ENCODE measurements at regions not wholly inside any gene's neighbourhood (a gene's known extent, or its start where the extent isn't known, plus 50 kb on each side); places are given as distances from the start of the nearest gene placed in this dataset.
"Not testable (repeated sequence)": the region's sequence is repeated elsewhere in the genome, so short reads cannot be mapped to it uniquely, and the experiment has no call there.

DNA sequence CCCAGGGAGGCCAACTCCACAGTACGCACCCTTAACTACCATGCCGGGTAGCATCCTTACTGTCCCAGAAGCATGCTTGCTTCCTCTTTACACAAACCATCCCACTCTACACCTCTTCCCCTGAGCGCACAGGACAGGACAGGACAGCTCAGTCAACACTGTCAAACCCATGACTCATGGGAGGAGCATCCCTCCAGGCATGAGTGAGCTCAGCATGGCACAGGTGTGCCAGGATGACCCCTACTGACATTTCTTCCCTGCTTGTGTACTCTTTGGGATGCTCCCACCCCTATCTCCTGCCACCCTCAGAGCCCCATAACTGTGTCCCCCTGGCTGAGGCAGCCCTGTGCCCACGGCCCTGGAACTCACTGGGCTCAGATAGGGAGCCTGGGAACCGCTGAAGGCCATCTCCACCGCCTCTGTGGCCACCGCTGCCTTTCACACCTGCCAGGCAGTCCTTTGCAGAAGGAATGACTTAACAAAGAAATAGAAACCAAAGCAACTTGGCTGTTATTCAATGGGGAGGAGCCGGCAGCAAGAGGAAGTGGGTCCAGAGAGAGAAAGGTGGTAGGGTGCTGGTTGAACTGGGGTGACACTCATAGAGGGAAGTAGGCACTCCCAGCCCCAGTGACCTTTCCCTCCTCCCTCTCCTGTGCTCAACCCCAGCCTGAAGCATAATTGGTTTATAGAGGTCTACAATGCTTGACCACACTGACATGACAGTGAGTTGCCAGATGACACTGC, 119.1 kb downstream of the CDRT15L2 start:
- WGBS: 30% methylated on average over 7 of the region's 8 CpGs
- H3K27ac ChIP-seq (ENCODE audit: low read depth in 1 of 2, low read length in 1 of 2): peak overlapping the region in 1 of 2 donors; percentile 46
- DNase-seq (ENCODE audit: low read depth in 6 of 9, low spot score in 9 of 9): peak in 2 of 9 donors; percentile 16 to 33
- H3K27me3 ChIP-seq (ENCODE audit: control insufficient read depth in 2 of 2, insufficient read depth in 1 of 2, low read length in 1 of 2); H3K4me3 ChIP-seq (ENCODE audit: low read length in 2 of 2); H3K36me3 ChIP-seq (ENCODE audit: control insufficient read depth in 2 of 2, insufficient read depth in 2 of 2, low read length in 1 of 2); H3K4me1 ChIP-seq (ENCODE audit: control insufficient read depth in 2 of 2, insufficient read depth in 2 of 2, low read length in 2 of 2); H3K9me3 ChIP-seq (ENCODE audit: control insufficient read depth in 2 of 2, insufficient read depth in 1 of 2, low read length in 1 of 2): not testable (repeated sequence)

- H3K27ac ChIP-seq (ENCODE audit: low read depth in 1 of 2, low read length in 1 of 2); H3K9me3 ChIP-seq (ENCODE audit: control insufficient read depth in 2 of 2, insufficient read depth in 1 of 2, low read length in 1 of 2); H3K36me3 ChIP-seq (ENCODE audit: control insufficient read depth in 2 of 2, insufficient read depth in 2 of 2, low read length in 1 of 2); H3K4me3 ChIP-seq (ENCODE audit: low read length in 2 of 2); H3K27me3 ChIP-seq (ENCODE audit: control insufficient read depth in 2 of 2, insufficient read depth in 1 of 2, low read length in 1 of 2); DNase-seq (ENCODE audit: low read depth in 6 of 9, low spot score in 9 of 9): not testable (repeated sequence)
- H3K4me1 ChIP-seq (ENCODE audit: control insufficient read depth in 2 of 2, insufficient read depth in 2 of 2, low read length in 2 of 2): peaks cover 7 to 13% of the 10 kb centered on the region in 2 donors
- 78% methylated on average over 3 of the region's 5 CpGs for WGBS
Observed at GRCh38 chr17:20700528-20700927, 121.0 kb downstream of the CDRT15L2 start.

- not testable (repeated sequence) for DNase-seq (ENCODE audit: low read depth in 6 of 9, low spot score in 9 of 9); H3K27ac ChIP-seq (ENCODE audit: low read depth in 1 of 2, low read length in 1 of 2); H3K9me3 ChIP-seq (ENCODE audit: control insufficient read depth in 2 of 2, insufficient read depth in 1 of 2, low read length in 1 of 2); H3K4me3 ChIP-seq (ENCODE audit: low read length in 2 of 2); H3K27me3 ChIP-seq (ENCODE audit: control insufficient read depth in 2 of 2, insufficient read depth in 1 of 2, low read length in 1 of 2); H3K36me3 ChIP-seq (ENCODE audit: control insufficient read depth in 2 of 2, insufficient read depth in 2 of 2, low read length in 1 of 2)
- H3K4me1 ChIP-seq (ENCODE audit: control insufficient read depth in 2 of 2, insufficient read depth in 2 of 2, low read length in 2 of 2): peaks cover 10 to 17% of the 10 kb centered on the region in 2 donors
- 97% methylated on average over 5 of the region's 5 CpGs for WGBS
Observed at GRCh38 chr17:20701366-20701765, 121.8 kb downstream of the CDRT15L2 start.

- no peak for DNase-seq (ENCODE audit: low read depth in 6 of 9, low spot score in 9 of 9)
- Histone ChIP-seq H3K27me3 (ENCODE audit: control insufficient read depth in 2 of 2, insufficient read depth in 1 of 2, low read length in 1 of 2) (no peaks in the 10 kb centered on the region), H3K4me1 (ENCODE audit: control insufficient read depth in 2 of 2, insufficient read depth in 2 of 2, low read length in 2 of 2) (peaks cover 10 to 17% of the 10 kb centered on the region in 2 donors), H3K36me3 (ENCODE audit: control insufficient read depth in 2 of 2, insufficient read depth in 2 of 2, low read length in 1 of 2) (no peaks in the 10 kb centered on the region), H3K4me3 (ENCODE audit: low read length in 2 of 2) (no peak overlapping the region), H3K27ac (ENCODE audit: low read depth in 1 of 2, low read length in 1 of 2) (no peak overlapping the region), H3K9me3 (ENCODE audit: control insufficient read depth in 2 of 2, insufficient read depth in 1 of 2, low read length in 1 of 2) (no peaks in the 10 kb centered on the region)
- WGBS: 89% methylated on average over 4 of the region's 4 CpGs
Observed at GRCh38 chr17:20702692-20703091, 123.2 kb downstream of the CDRT15L2 start.

DNA sequence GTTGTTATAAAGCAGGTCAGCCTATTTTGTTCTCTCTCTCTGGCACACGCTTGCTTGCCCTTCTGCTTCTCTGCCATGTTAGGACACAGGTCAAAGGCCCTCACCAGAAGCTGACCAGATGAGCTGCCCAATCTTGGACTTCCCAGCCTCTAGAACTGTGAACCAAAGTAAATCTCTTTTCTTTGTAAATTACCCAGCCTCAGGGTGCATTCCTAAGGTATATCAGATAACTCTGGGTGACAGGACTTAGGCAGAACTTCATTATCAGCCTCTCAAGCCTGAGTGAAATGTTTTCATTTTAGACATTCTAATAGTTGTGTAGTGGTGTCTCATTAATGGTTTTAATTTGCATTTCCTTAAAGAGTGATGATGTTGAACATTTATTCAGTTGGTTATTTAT, 124.3 kb downstream of the CDRT15L2 start:
- Histone ChIP-seq H3K4me1 (ENCODE audit: control insufficient read depth in 2 of 2, insufficient read depth in 2 of 2, low read length in 2 of 2) (peaks cover 5 to 12% of the 10 kb centered on the region in 2 donors), H3K27me3 (ENCODE audit: control insufficient read depth in 2 of 2, insufficient read depth in 1 of 2, low read length in 1 of 2) (no peaks in the 10 kb centered on the region), H3K36me3 (ENCODE audit: control insufficient read depth in 2 of 2, insufficient read depth in 2 of 2, low read length in 1 of 2) (no peaks in the 10 kb centered on the region), H3K9me3 (ENCODE audit: control insufficient read depth in 2 of 2, insufficient read depth in 1 of 2, low read length in 1 of 2) (no peaks in the 10 kb centered on the region), H3K27ac (ENCODE audit: low read depth in 1 of 2, low read length in 1 of 2) (no peak overlapping the region), H3K4me3 (ENCODE audit: low read length in 2 of 2) (no peak overlapping the region)
- WGBS: 100% methylated on average over 1 of the region's 1 CpG
- no peak for DNase-seq (ENCODE audit: low read depth in 6 of 9, low spot score in 9 of 9)

DNA sequence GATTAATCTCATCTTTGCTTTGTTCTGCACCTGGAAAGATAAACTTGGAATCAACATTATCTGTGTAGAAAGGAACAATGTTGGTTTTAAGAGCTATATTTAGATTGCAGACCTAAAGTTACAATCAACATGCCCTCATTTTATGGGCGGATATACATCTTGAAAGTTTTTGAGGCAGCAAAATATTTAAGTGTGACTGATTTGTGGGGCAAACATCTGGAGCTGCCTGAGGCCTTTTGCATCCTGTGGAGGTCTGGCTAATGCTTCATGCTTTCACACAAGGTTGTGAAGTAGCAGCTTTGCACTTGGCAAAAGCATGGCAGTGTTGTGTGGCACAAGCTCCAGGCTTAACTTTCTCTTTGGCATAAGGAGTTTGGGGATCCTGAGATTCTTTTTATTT, 125.7 kb downstream of the CDRT15L2 start:
- not testable (repeated sequence) for H3K4me3 ChIP-seq (ENCODE audit: low read length in 2 of 2); H3K27me3 ChIP-seq (ENCODE audit: control insufficient read depth in 2 of 2, insufficient read depth in 1 of 2, low read length in 1 of 2); H3K9me3 ChIP-seq (ENCODE audit: control insufficient read depth in 2 of 2, insufficient read depth in 1 of 2, low read length in 1 of 2); H3K36me3 ChIP-seq (ENCODE audit: control insufficient read depth in 2 of 2, insufficient read depth in 2 of 2, low read length in 1 of 2); H3K27ac ChIP-seq (ENCODE audit: low read depth in 1 of 2, low read length in 1 of 2)
- 16% methylated on average over 1 of the region's 1 CpG for WGBS
- DNase-seq (ENCODE audit: low read depth in 6 of 9, low spot score in 9 of 9): peak in 1 of 9 donors; percentile 11
- H3K4me1 ChIP-seq (ENCODE audit: control insufficient read depth in 2 of 2, insufficient read depth in 2 of 2, low read length in 2 of 2): peaks cover 3 to 11% of the 10 kb centered on the region in 2 donors

- H3K4me1 ChIP-seq (ENCODE audit: control insufficient read depth in 2 of 2, insufficient read depth in 2 of 2, low read length in 2 of 2): peaks cover 3 to 11% of the 10 kb centered on the region in 2 donors
- no peak overlapping the region for H3K27ac ChIP-seq (ENCODE audit: low read depth in 1 of 2, low read length in 1 of 2)
- H3K4me3 ChIP-seq (ENCODE audit: low read length in 2 of 2): no peak overlapping the region
- DNase-seq (ENCODE audit: low read depth in 6 of 9, low spot score in 9 of 9): peak in 1 of 9 donors; percentile 1
- no peaks in the 10 kb centered on the region for H3K36me3 ChIP-seq (ENCODE audit: control insufficient read depth in 2 of 2, insufficient read depth in 2 of 2, low read length in 1 of 2)
- 97% methylated on average over 16 of the region's 16 CpGs for WGBS
- no peaks in the 10 kb centered on the region for H3K9me3 ChIP-seq (ENCODE audit: control insufficient read depth in 2 of 2, insufficient read depth in 1 of 2, low read length in 1 of 2)
- no peaks in the 10 kb centered on the region for H3K27me3 ChIP-seq (ENCODE audit: control insufficient read depth in 2 of 2, insufficient read depth in 1 of 2, low read length in 1 of 2)
Observed at GRCh38 chr17:20706751-20707373, 127.3 kb downstream of the CDRT15L2 start.

GRCh38 chr17:20708821-20709220, 129.3 kb downstream of the CDRT15L2 start:
- peaks cover 3 to 11% of the 10 kb centered on the region in 2 donors for H3K4me1 ChIP-seq (ENCODE audit: control insufficient read depth in 2 of 2, insufficient read depth in 2 of 2, low read length in 2 of 2)
- H3K27me3 ChIP-seq (ENCODE audit: control insufficient read depth in 2 of 2, insufficient read depth in 1 of 2, low read length in 1 of 2); H3K9me3 ChIP-seq (ENCODE audit: control insufficient read depth in 2 of 2, insufficient read depth in 1 of 2, low read length in 1 of 2); H3K36me3 ChIP-seq (ENCODE audit: control insufficient read depth in 2 of 2, insufficient read depth in 2 of 2, low read length in 1 of 2); DNase-seq (ENCODE audit: low read depth in 6 of 9, low spot score in 9 of 9); H3K27ac ChIP-seq (ENCODE audit: low read depth in 1 of 2, low read length in 1 of 2); H3K4me3 ChIP-seq (ENCODE audit: low read length in 2 of 2): not testable (repeated sequence)
- WGBS: 91% methylated on average over 11 of the region's 11 CpGs

DNA sequence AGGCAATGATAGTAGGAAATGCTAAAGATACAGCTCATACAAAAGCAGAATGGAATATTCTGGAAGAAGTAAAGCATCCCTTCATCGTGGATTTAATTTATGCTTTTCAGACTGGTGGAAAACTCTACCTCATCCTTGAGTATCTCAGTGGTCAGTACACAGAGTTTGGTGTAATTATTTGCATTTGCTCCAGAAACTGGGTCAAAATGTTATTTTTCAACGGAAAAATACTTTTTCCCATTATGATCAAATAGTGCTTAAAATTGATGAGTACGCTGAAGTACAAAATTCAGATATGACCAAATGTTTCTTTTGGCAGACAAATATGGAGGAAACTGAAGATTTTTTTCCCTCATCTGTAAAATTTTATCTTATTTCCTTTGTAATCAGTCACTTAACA, 137.0 kb downstream of the CDRT15L2 start:
- H3K4me3 ChIP-seq (ENCODE audit: low read length in 2 of 2); DNase-seq (ENCODE audit: low read depth in 6 of 9, low spot score in 9 of 9); H3K27ac ChIP-seq (ENCODE audit: low read depth in 1 of 2, low read length in 1 of 2); H3K4me1 ChIP-seq (ENCODE audit: control insufficient read depth in 2 of 2, insufficient read depth in 2 of 2, low read length in 2 of 2); H3K9me3 ChIP-seq (ENCODE audit: control insufficient read depth in 2 of 2, insufficient read depth in 1 of 2, low read length in 1 of 2); H3K27me3 ChIP-seq (ENCODE audit: control insufficient read depth in 2 of 2, insufficient read depth in 1 of 2, low read length in 1 of 2); H3K36me3 ChIP-seq (ENCODE audit: control insufficient read depth in 2 of 2, insufficient read depth in 2 of 2, low read length in 1 of 2): not testable (repeated sequence)
- 97% methylated on average over 3 of the region's 3 CpGs for WGBS

All from thymus (tissue), 11 donors.